ENCODE measurements at regions not wholly inside any gene's neighbourhood (a gene's known extent, or its start where the extent isn't known, plus 50 kb on each side); places are given as distances from the start of the nearest gene placed in this dataset.

DNA sequence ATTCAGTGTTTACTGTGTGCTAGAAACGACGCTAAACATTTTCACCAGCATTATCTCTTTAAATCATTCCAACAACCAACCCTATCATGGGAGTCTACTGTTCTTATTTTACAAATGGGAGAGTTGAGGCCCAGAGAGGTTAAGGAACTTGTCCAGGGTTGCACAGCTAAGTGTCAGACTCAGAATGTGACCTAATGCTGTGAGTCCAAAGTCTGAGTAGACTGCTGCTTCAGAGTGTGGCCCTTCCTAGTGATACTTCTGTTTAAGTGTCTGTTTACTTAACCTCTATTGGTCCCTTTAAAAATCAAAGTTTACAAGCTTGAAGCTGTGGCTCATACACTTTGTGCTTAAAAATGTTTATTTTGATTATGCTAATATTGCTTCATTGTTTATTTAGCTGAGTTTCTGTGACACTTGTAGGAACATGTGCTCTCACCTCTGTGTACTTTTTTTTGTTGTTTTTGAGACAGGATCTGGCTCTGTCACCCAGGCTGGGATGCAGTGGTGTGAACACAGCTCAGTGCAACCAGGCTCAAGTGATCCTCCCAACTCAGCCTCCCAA lies 84.4 kb upstream of the SYPL1 start:
- no peaks in the 10 kb centered on the region for H3K9me3 ChIP-seq
- H3K27me3 ChIP-seq, result no peaks in the 10 kb centered on the region
- no peak overlapping the region for H3K27ac ChIP-seq
- no peaks in the 10 kb centered on the region for H3K36me3 ChIP-seq
- no peaks in the 10 kb centered on the region for H3K4me1 ChIP-seq
- TF ChIP-seq, protein P1, sequence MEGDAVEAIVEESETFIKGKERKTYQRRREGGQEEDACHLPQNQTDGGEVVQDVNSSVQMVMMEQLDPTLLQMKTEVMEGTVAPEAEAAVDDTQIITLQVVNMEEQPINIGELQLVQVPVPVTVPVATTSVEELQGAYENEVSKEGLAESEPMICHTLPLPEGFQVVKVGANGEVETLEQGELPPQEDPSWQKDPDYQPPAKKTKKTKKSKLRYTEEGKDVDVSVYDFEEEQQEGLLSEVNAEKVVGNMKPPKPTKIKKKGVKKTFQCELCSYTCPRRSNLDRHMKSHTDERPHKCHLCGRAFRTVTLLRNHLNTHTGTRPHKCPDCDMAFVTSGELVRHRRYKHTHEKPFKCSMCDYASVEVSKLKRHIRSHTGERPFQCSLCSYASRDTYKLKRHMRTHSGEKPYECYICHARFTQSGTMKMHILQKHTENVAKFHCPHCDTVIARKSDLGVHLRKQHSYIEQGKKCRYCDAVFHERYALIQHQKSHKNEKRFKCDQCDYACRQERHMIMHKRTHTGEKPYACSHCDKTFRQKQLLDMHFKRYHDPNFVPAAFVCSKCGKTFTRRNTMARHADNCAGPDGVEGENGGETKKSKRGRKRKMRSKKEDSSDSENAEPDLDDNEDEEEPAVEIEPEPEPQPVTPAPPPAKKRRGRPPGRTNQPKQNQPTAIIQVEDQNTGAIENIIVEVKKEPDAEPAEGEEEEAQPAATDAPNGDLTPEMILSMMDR (IDR thresholded peaks at IDR 0.05), result no peak
- no peak for TF ChIP-seq POLR2A (IDR thresholded peaks at IDR 0.05)
- no peak overlapping the region for H3K4me3 ChIP-seq
- no peak for DNase-seq

DNA sequence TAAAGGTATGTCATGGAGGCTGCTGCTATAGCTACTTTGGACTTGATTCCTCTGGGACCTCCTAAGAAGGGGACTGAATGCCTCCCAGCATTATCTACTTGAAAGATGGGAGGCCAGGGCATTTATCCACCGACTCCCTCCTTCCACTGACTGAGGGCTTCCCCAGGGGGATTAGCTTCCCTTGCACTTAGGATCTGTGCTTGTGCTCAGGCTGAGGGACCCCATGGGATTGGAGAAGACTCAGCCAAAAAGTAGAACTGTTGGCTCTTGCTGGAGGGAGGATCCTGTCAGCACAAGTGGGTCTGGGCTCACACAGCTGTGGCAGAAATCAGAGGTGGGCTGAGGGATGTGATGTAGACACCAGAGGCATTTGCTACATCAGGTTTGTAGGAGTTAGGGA lies 81.5 kb upstream of the SYPL1 start:
- Histone ChIP-seq H3K27me3 (no peaks in the 10 kb centered on the region), H3K4me1 (no peaks in the 10 kb centered on the region), H3K27ac (no peak overlapping the region), H3K36me3 (no peaks in the 10 kb centered on the region), H3K9me3 (no peaks in the 10 kb centered on the region), H3K4me3 (no peak overlapping the region)
- no peak for DNase-seq
- TF ChIP-seq, protein P1 (IDR thresholded peaks at IDR 0.05), result no peak
- no peak for TF ChIP-seq POLR2A (IDR thresholded peaks at IDR 0.05)

DNA sequence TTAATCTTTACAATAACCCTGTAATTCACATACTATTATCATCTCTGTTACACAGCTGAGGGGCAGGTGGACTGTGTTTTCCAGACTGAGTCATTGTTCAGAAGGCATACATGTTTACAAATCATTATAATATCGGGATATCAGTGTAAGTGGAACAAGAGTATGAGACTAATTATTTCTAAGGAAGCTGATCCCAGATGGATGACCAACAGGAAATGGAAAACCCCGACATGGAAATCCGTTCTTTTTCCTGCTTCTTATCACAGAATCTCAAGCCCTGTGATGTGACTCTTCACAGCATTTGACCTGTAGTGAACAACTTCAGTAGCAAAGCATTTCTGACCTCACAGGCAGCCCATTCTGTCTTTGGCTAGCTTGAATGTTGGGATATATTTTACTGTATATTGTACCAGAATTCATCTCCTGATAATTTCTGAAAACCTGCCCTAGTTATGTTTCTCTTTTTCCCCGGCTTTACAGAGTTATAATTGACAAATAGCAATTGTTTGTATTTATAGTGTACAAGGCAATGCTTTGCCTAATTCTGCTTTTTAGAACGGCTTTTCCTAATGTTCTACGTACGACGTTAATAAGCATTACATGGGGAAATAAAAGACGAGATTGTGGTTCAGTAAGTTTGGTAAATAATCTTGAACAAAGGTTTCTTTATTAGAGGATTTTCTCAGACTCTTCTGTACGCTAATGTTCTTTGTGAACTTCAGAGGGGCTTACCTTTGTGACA lies 78.6 kb upstream of the SYPL1 start:
- Histone ChIP-seq H3K27ac (no peak overlapping the region), H3K36me3 (no peaks in the 10 kb centered on the region), H3K4me1 (no peaks in the 10 kb centered on the region), H3K27me3 (no peaks in the 10 kb centered on the region), H3K9me3 (no peaks in the 10 kb centered on the region), H3K4me3 (no peak overlapping the region)
- no peak for DNase-seq
- TF ChIP-seq, protein P1 (IDR thresholded peaks at IDR 0.05), result no peak
- no peak for TF ChIP-seq POLR2A (IDR thresholded peaks at IDR 0.05)

DNA sequence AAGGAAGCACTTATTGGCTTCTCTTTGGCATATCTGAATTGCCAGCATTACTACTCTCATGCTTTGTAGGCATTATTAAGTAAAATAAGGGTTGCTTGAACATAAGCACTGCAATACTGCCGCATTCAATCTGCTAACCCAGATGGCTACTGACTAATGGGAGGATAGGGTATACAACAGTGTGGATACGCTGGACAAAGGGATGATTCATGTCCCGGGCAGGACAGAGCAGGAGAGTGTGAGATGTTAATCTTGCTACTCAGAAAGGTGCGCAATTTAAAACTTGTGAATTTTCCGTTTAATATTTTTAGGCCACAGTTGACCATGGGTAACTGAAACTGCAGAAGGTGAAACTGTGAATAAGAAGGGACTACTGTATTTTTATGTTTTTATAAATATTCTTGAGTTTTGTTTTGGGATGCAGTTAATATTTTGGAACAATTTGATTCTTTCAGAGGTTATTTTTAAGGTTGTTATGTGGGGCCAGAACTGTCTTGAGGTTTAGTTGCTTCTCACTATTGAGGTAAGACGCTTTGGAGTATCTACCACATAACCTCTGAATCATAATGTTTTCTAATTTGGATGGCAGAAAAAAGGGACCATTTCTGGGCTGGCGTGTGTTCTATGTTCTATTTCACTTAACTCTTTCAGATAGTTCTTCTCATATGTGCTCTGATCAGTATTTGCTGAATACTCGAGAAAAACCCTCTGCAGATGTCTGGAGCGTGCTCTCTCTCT lies 75.7 kb upstream of the SYPL1 start:
- no peaks in the 10 kb centered on the region for H3K36me3 ChIP-seq
- TF ChIP-seq POLR2A (IDR thresholded peaks at IDR 0.05), result no peak
- TF ChIP-seq, protein P1 (IDR thresholded peaks at IDR 0.05), result no peak
- no peaks in the 10 kb centered on the region for H3K9me3 ChIP-seq
- H3K4me1 ChIP-seq, result no peaks in the 10 kb centered on the region
- no peak overlapping the region for H3K27ac ChIP-seq
- H3K4me3 ChIP-seq, result no peak overlapping the region
- no peaks in the 10 kb centered on the region for H3K27me3 ChIP-seq
- no peak for DNase-seq

DNA sequence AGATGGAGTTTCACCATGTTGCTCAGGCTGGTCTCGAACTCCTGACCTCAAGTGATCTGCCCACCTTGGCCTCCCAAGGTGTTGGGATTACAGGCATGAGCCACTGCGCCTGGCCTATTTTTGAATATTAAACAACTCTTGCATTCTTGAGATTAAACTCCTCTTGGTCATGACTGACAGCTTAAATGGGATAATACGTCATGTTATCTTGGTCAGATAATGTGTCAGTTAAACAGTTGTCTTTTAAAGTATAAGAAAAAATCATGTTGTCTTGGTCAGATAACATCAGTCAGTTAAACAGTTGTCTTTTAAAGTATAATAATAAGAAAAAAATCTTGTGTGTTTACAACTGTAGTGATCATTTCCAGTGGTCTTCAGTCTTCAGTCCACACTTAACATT lies 73.6 kb upstream of the SYPL1 start:
- Histone ChIP-seq H3K9me3 (no peaks in the 10 kb centered on the region), H3K36me3 (no peaks in the 10 kb centered on the region), H3K4me3 (no peak overlapping the region), H3K27ac (no peak overlapping the region), H3K27me3 (no peaks in the 10 kb centered on the region), H3K4me1 (no peaks in the 10 kb centered on the region)
- DNase-seq, result no peak
- no peak for TF ChIP-seq POLR2A (IDR thresholded peaks at IDR 0.05)
- TF ChIP-seq, protein P1 (IDR thresholded peaks at IDR 0.05), result no peak
